SU-DHL-6 (cell line): ENCODE measurements at regions not wholly inside any gene's neighbourhood (a gene's known extent, or its start where the extent isn't known, plus 50 kb on each side); places are given as distances from the start of the nearest gene placed in this dataset.

Experiments used
- H2AFZ ChIP-seq: fragments of 200-600 bp; sonication (generic); 2 replicates; pipeline ENCODE4 v1.6.1; 2014; ENCODE audit warnings: low read depth, mild to moderate bottlenecking, moderate library complexity, mixed read lengths, antibody characterized with exemption, low read length; ENCODE audit not compliant: severe bottlenecking
- H3F3A ChIP-seq: fragments of 200-600 bp; shearing (Covaris generic); 2 replicates; pipeline ENCODE4 v1.6.0; 2016; ENCODE audit warnings: antibody characterized with exemption, mild to moderate bottlenecking; ENCODE audit not compliant: insufficient read depth
- H3K27ac ChIP-seq: fragments of 200-600 bp; sonication (generic); 2 replicates; pipeline ENCODE4 v1.5.1; 2016; ENCODE audit warnings: low read depth, mild to moderate bottlenecking, low read length, moderate library complexity, mixed read lengths
- H3K27me3 ChIP-seq: fragments of 200-600 bp; sonication (generic), shearing (Covaris generic); 2 replicates; pipeline ENCODE4 v1.6.0; 2014; ENCODE audit warnings: mild to moderate bottlenecking, low read length
- H3K36me3 ChIP-seq: fragments of 200-600 bp; sonication (generic); 2 replicates; pipeline ENCODE4 v1.6.1; 2014; ENCODE audit warnings: mild to moderate bottlenecking, low read length, mixed read lengths
- H3K4me2 ChIP-seq: fragments of 300-600, 200-600 bp; shearing (Covaris generic), sonication (generic); 2 replicates; pipeline ENCODE4 v1.6.0; 2014; ENCODE audit warnings: low read length, low read depth, mild to moderate bottlenecking; ENCODE audit not compliant: poor library complexity, severe bottlenecking
- H3K4me3 ChIP-seq: fragments of 200-600 bp; sonication (generic); 2 replicates; pipeline ENCODE4 v1.5.1; 2014; ENCODE audit warnings: antibody characterized with exemption, low read length, mild to moderate bottlenecking, mixed read lengths; ENCODE audit not compliant: insufficient read depth, poor library complexity, severe bottlenecking
- H3K79me2 ChIP-seq: fragments of 200-600 bp; sonication (generic); 2 replicates; pipeline ENCODE4 v1.6.1; 2014; ENCODE audit warnings: mild to moderate bottlenecking, low read length, moderate library complexity; ENCODE audit not compliant: insufficient read depth
- H3K9ac ChIP-seq: fragments of 200-600 bp; sonication (generic); 2 replicates; pipeline ENCODE4 v1.7.0; 2014; ENCODE audit warnings: mild to moderate bottlenecking, low read length
- H3K9me2 ChIP-seq: fragments of 200-600 bp; sonication (generic); replicated peaks from 2 replicates; pipeline ENCODE4 v1.6.1; 2014; ENCODE audit warnings: low read length; ENCODE audit not compliant: insufficient read depth
- H3K9me3 ChIP-seq: fragments of 200-600 bp; sonication (generic); 2 replicates; pipeline ENCODE4 v1.6.1; 2014; ENCODE audit warnings: low read length, mixed read lengths; ENCODE audit not compliant: insufficient read depth
- H4K20me1 ChIP-seq: fragments of 200-600 bp; sonication (generic); 2 replicates; pipeline ENCODE4 v1.6.1; 2014; ENCODE audit warnings: low read depth, mild to moderate bottlenecking, antibody characterized with exemption, low read length, moderate library complexity, mixed read lengths
- EZH2phosphoT487 ChIP-seq: fragments of 200-600 bp; sonication (generic), shearing (Covaris generic); conservative IDR thresholded peaks from 2 replicates; pipeline ENCODE4 v1.6.1; 2018; ENCODE audit warnings: mild to moderate bottlenecking, antibody characterized with exemption, low read length, moderate library complexity, mixed read lengths
- TF ChIP-seq, protein P1 (sequence below): fragments of 200-600 bp; sonication (generic); IDR thresholded peaks from one replicate; pipeline ENCODE4 v1.5.1; 2017; ENCODE audit warnings: antibody characterized with exemption, mild to moderate bottlenecking, low read length, moderate library complexity; ENCODE audit not compliant: insufficient read depth, poor library complexity, severe bottlenecking

DNA sequence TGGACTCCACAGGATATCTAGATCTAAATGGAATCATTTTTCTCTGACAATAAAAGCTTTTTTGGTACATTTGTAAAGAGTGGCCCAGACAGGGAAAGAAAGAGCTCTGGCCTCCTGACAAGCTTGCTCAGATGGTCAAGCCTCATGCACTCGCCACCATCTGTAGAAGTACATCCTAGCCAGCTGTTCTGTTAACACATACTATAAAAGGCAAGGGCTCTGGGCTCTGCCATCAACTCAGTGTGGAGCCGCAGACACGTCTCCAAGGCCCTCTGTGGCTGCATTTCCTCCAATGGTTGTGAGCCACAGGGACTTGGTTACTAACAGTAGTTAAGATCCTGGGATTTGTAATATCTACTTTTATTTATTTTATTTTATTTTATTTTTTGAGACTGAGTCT is 70.8 kb upstream of the KDM7A start:
- H3K36me3 ChIP-seq, result no peaks in the 10 kb centered on the region
- H3K9me3 ChIP-seq, result no peaks in the 10 kb centered on the region
- no peaks in the 10 kb centered on the region for H4K20me1 ChIP-seq
- no peaks in the 10 kb centered on the region; the same call in 1 of the 2 replicates for H3K27me3 ChIP-seq
- H3K4me3 ChIP-seq, result no peak overlapping the region
- H2AFZ ChIP-seq, result no peak overlapping the region
- no peaks in the 10 kb centered on the region for H3F3A ChIP-seq
- TF ChIP-seq, protein P1, sequence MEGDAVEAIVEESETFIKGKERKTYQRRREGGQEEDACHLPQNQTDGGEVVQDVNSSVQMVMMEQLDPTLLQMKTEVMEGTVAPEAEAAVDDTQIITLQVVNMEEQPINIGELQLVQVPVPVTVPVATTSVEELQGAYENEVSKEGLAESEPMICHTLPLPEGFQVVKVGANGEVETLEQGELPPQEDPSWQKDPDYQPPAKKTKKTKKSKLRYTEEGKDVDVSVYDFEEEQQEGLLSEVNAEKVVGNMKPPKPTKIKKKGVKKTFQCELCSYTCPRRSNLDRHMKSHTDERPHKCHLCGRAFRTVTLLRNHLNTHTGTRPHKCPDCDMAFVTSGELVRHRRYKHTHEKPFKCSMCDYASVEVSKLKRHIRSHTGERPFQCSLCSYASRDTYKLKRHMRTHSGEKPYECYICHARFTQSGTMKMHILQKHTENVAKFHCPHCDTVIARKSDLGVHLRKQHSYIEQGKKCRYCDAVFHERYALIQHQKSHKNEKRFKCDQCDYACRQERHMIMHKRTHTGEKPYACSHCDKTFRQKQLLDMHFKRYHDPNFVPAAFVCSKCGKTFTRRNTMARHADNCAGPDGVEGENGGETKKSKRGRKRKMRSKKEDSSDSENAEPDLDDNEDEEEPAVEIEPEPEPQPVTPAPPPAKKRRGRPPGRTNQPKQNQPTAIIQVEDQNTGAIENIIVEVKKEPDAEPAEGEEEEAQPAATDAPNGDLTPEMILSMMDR, result no peak
- TF ChIP-seq EZH2phosphoT487, result no peak
- no peaks in the 10 kb centered on the region for H3K9me2 ChIP-seq
- H3K4me2 ChIP-seq, result no peak overlapping the region
- no peaks in the 10 kb centered on the region for H3K79me2 ChIP-seq
- H3K9ac ChIP-seq, result no peak overlapping the region
- no peak overlapping the region for H3K27ac ChIP-seq

DNA sequence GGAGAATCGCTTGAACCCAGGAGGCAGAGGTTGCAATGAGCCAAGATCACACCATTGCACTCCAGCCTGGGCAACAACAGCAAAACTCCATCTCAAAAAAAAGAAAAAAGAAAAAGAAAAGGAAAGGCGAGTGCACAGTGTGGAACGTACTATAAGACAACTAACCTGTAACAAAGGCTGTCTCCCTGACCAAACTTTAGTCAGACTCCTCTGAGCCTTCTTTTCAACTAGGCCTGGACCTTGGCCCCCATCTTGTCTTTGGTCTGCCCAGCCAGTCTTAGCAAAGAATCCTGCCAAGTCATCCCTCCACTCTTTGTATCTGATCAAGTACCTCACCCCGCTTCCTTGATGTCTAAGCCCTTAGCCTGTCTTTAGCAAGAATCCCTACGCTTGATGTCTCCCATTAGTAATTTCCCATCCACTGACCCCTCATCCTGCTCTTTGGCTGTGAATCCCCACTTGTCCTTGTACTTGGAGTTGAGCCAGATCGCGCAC is 68.9 kb upstream of the KDM7A start:
- Histone ChIP-seq H2AFZ (no peak overlapping the region), H3F3A (no peaks in the 10 kb centered on the region), H3K27ac (no peak overlapping the region), H3K9me3 (no peaks in the 10 kb centered on the region), H3K36me3 (no peaks in the 10 kb centered on the region), H3K4me3 (no peak overlapping the region), H3K9ac (no peak overlapping the region), H3K9me2 (no peaks in the 10 kb centered on the region), H3K79me2 (no peaks in the 10 kb centered on the region), H3K27me3 (no peaks in the 10 kb centered on the region; the same call in 1 of the 2 replicates), H4K20me1 (no peaks in the 10 kb centered on the region), H3K4me2 (no peak overlapping the region)
- TF ChIP-seq, protein P1, result no peak
- TF ChIP-seq EZH2phosphoT487, result no peak

DNA sequence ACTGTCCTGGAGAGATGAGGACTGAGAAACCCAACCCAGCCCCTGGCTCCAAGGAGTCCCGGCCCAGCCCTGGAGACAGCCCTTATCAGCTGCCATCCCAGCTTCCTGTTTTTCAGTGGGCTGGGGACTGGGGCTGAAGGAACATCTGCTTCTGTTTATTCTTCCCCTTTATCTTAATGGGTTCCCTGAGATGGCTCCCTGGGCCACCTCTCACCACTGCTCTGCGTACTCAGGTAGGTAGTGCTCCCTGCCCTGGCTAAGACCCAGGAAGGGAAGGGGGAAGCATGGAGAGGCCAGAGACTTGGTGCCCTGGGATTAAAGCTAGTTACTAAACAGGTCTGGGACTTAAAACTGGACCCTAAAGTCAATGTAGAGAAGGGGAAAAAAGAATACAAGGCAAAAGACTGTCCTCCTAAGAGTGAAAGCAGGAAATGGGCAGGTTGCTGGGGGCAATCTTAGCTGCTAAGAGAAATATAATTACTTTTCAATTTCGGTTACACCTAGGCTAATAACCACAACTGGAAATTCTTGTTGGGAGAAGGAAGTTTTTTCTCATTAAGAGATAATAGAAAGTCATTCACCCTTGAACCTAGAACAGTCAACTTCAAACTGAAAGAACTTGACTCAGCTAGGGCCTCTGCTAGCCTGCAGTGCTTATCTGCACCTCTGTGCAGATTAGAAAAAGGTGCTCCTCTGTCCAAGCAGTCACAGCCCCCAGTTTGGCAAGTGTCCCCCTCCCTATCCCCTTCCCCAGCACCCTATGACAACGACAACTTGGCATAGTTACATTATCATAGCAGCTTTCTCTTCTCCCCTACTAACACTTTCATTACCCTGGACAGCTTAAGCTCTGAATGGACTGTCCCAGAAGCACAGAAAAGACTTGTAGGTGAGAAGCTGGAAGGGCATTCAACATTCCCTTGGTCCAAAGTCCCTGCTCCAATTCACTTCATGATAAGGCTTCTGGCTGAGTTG is 65.6 kb upstream of the KDM7A start:
- H3K79me2 ChIP-seq, result no peaks in the 10 kb centered on the region
- H3F3A ChIP-seq, result no peaks in the 10 kb centered on the region
- H3K27me3 ChIP-seq, result no peaks in the 10 kb centered on the region; the same call in 1 of the 2 replicates
- no peak overlapping the region for H3K4me3 ChIP-seq
- H3K9ac ChIP-seq, result no peak overlapping the region
- no peak overlapping the region for H2AFZ ChIP-seq
- H3K4me2 ChIP-seq, result no peak overlapping the region
- no peaks in the 10 kb centered on the region for H3K9me3 ChIP-seq
- no peak for TF ChIP-seq EZH2phosphoT487
- TF ChIP-seq, protein P1, result no peak
- no peak overlapping the region for H3K27ac ChIP-seq
- H3K9me2 ChIP-seq, result no peaks in the 10 kb centered on the region
- no peaks in the 10 kb centered on the region for H3K36me3 ChIP-seq
- H4K20me1 ChIP-seq, result no peaks in the 10 kb centered on the region
